ENCODE measurements at regions not wholly inside any gene's neighbourhood (a gene's known extent, or its start where the extent isn't known, plus 50 kb on each side); places are given as distances from the start of the nearest gene placed in this dataset.

DNA sequence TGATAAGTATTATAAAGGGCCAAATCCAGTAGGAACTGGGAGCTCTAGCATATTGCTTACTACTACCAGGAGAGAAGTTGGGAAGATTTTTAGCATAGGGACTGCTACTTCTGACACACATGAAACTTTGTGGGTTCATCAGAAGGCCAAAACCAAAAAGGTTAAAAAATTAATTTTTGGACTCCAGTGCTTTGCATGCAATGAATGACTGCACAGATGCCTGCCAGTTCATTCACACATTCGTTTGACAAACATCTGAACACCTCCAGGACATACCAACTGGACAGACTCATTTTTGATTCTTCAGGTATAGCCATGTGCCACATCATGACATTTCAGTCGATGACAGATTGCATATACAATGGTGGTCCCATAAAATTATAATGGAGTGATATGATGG lies 79.8 kb downstream of the MID1IP1 start:
- no peak overlapping the region for H2BK120ac ChIP-seq (ENCODE audit: low read depth, low read length)
- H3K79me2 ChIP-seq (ENCODE audit: control insufficient read depth, insufficient read depth, low read length) = no peaks in the 10 kb centered on the region
- H3K18ac ChIP-seq (ENCODE audit: low read length) = no peak overlapping the region
- H3K36me3 ChIP-seq (ENCODE audit: control insufficient read depth, insufficient read depth, low read length) = no peaks in the 10 kb centered on the region
- no peak overlapping the region for H3K4me2 ChIP-seq (ENCODE audit: low read length)
- no peak overlapping the region for H3K23ac ChIP-seq (ENCODE audit: low read length)
- no peak overlapping the region for H3K56ac ChIP-seq (ENCODE audit: low read length)
- H3K4me3 ChIP-seq (ENCODE audit: low read length) = no peak overlapping the region
- H4K8ac ChIP-seq (ENCODE audit: low read depth, low read length) = no peak overlapping the region
- H4K5ac ChIP-seq (ENCODE audit: low read length) = no peak overlapping the region
- H2BK5ac ChIP-seq (ENCODE audit: low read length) = no peak overlapping the region
- no peaks in the 10 kb centered on the region for H3K79me1 ChIP-seq (ENCODE audit: low read length)
- H3K4ac ChIP-seq (ENCODE audit: low read depth, low read length) = no peak overlapping the region
- WGBS (ENCODE audit: extremely low coverage, insufficient coverage, low lambda C conversion rate) = no CpG with 5 or more reads among the region's 2 CpGs
- no peaks in the 10 kb centered on the region for H3K4me1 ChIP-seq (ENCODE audit: control insufficient read depth, low read depth, low read length)
- no peak overlapping the region for H2BK15ac ChIP-seq (replicated peaks; ENCODE audit: low read depth)
- no peak overlapping the region for H3K27ac ChIP-seq (ENCODE audit: low read depth, low read length)
- no peak overlapping the region for H2AK5ac ChIP-seq (ENCODE audit: low read length)
- H3K9ac ChIP-seq (ENCODE audit: low read length) = no peak overlapping the region
- no peaks in the 10 kb centered on the region for H3K27me3 ChIP-seq (ENCODE audit: insufficient read depth, low read length, poor library complexity)
- no peak for DNase-seq

DNA sequence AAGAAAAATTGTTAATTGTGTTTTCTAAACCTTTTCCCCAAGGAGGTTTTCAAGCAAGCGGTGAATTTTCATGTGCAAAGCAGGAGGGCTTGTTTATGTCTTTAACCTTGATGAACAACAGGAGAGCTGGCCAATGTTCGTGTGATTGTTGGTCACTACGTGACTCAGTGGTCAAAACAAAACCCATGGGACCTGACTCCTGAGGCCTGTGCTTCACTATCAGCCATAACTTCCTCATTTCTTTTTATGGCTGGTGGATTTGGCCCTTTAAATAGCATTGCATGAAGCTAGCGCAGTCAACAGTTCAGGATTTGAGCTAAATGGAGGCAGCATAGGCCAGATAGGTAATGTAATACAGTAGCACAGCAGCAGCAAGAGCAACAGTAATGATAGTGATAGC lies 80.5 kb downstream of the MID1IP1 start:
- no CpG with 5 or more reads among the region's 4 CpGs for WGBS (ENCODE audit: extremely low coverage, insufficient coverage, low lambda C conversion rate)
- no peak for DNase-seq

DNA sequence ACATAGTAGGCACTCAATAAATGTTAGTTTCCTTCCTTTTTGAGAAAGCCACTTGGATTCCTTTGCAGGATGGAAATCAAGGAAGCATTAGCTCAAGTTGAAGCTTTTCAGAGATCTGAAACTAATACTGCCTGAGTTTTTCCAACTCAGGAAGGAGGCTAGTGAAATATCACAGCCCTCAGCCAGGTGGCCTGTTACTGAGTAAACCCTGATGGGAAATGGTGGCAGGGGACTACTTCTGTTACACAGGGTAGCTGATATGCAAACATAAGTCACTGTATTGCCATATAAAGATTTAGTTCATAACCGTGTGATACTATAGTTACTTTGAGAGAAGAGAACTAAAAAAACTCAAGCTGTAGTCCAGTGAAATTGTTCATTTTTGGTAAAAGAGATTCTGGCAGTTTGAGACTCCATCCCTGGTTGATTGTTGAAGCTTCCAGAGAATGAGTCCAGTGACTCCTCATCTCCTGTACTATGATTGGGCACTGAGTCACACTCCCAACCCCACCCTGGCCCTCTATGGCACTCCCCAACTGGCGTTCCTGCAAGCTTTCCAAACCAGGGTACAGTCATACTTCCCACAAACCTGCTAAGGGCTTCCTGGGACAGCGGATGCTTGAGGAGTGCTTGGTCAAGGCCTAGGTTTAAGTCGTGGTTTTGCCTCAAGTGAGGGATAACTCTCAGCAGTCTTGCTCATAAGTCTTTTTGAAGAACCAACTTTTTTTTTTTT lies 81.8 kb downstream of the MID1IP1 start:
- WGBS (ENCODE audit: extremely low coverage, insufficient coverage, low lambda C conversion rate) = no CpG with 5 or more reads among the region's 4 CpGs
- Histone ChIP-seq H3K4me1 (ENCODE audit: control insufficient read depth, low read depth, low read length) (no peaks in the 10 kb centered on the region), H3K18ac (ENCODE audit: low read length) (no peak overlapping the region), H3K4me3 (ENCODE audit: low read length) (no peak overlapping the region), H2BK5ac (ENCODE audit: low read length) (no peak overlapping the region), H3K23ac (ENCODE audit: low read length) (no peak overlapping the region), H3K4me2 (ENCODE audit: low read length) (no peak overlapping the region), H4K8ac (ENCODE audit: low read depth, low read length) (no peak overlapping the region), H3K79me2 (ENCODE audit: control insufficient read depth, insufficient read depth, low read length) (no peaks in the 10 kb centered on the region), H3K9ac (ENCODE audit: low read length) (no peak overlapping the region), H2BK15ac (replicated peaks; ENCODE audit: low read depth) (no peak overlapping the region), H3K4ac (ENCODE audit: low read depth, low read length) (peak overlapping the region; percentile 52), H2AK5ac (ENCODE audit: low read length) (no peak overlapping the region), H3K36me3 (ENCODE audit: control insufficient read depth, insufficient read depth, low read length) (no peaks in the 10 kb centered on the region), H3K79me1 (ENCODE audit: low read length) (no peaks in the 10 kb centered on the region), H3K27me3 (ENCODE audit: insufficient read depth, low read length, poor library complexity) (no peaks in the 10 kb centered on the region), H3K56ac (ENCODE audit: low read length) (no peak overlapping the region), H3K27ac (ENCODE audit: low read depth, low read length) (no peak overlapping the region), H2BK120ac (ENCODE audit: low read depth, low read length) (no peak overlapping the region), H4K5ac (ENCODE audit: low read length) (no peak overlapping the region)
- DNase-seq = no peak

More for the DNA sequence above, 80.5 kb downstream of the MID1IP1 start:
- no peaks in the 10 kb centered on the region for H3K79me2 ChIP-seq (ENCODE audit: control insufficient read depth, insufficient read depth, low read length)
- H3K4me3 ChIP-seq (ENCODE audit: low read length) = no peak overlapping the region
- no peak overlapping the region for H2AK5ac ChIP-seq (ENCODE audit: low read length)
- no peak overlapping the region for H2BK15ac ChIP-seq (replicated peaks; ENCODE audit: low read depth)
- H3K4ac ChIP-seq (ENCODE audit: low read depth, low read length) = no peak overlapping the region
- no peak overlapping the region for H3K56ac ChIP-seq (ENCODE audit: low read length)
- no peak overlapping the region for H3K4me2 ChIP-seq (ENCODE audit: low read length)
- no peak overlapping the region for H3K27ac ChIP-seq (ENCODE audit: low read depth, low read length)
- H3K18ac ChIP-seq (ENCODE audit: low read length) = no peak overlapping the region
- no peaks in the 10 kb centered on the region for H3K4me1 ChIP-seq (ENCODE audit: control insufficient read depth, low read depth, low read length)
- H3K23ac ChIP-seq (ENCODE audit: low read length) = no peak overlapping the region
- H4K5ac ChIP-seq (ENCODE audit: low read length) = no peak overlapping the region
- H2BK120ac ChIP-seq (ENCODE audit: low read depth, low read length) = no peak overlapping the region
- no peak overlapping the region for H4K8ac ChIP-seq (ENCODE audit: low read depth, low read length)
- no peaks in the 10 kb centered on the region for H3K79me1 ChIP-seq (ENCODE audit: low read length)
- H3K27me3 ChIP-seq (ENCODE audit: insufficient read depth, low read length, poor library complexity) = no peaks in the 10 kb centered on the region
- H3K9ac ChIP-seq (ENCODE audit: low read length) = no peak overlapping the region
- no peak overlapping the region for H2BK5ac ChIP-seq (ENCODE audit: low read length)
- H3K36me3 ChIP-seq (ENCODE audit: control insufficient read depth, insufficient read depth, low read length) = no peaks in the 10 kb centered on the region

DNA sequence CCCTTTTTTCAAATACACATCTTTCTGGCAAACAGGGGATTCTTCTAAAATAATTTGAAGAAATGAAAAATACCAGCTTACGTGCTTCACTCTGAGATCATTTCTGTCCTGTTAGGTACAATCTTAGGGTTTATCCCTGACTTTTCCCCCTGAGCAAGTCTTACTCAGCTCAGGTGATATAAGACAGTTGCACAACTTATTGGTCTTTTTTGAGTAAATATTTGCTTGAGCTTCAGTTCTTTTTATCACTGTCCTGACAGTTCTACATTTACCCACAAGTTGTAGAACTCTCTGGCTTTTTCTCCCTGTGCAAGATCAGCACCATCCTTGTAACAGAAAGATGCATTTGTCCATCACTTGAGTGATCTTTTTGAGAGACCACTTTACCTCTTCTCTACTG lies 84.9 kb downstream of the MID1IP1 start:
- Histone ChIP-seq H3K9ac (ENCODE audit: low read length) (no peak overlapping the region), H3K79me1 (ENCODE audit: low read length) (no peaks in the 10 kb centered on the region), H3K27me3 (ENCODE audit: insufficient read depth, low read length, poor library complexity) (no peaks in the 10 kb centered on the region), H3K23ac (ENCODE audit: low read length) (no peak overlapping the region), H2BK5ac (ENCODE audit: low read length) (no peak overlapping the region), H2AK5ac (ENCODE audit: low read length) (no peak overlapping the region), H3K27ac (ENCODE audit: low read depth, low read length) (no peak overlapping the region), H3K4ac (ENCODE audit: low read depth, low read length) (no peak overlapping the region), H2BK120ac (ENCODE audit: low read depth, low read length) (no peak overlapping the region), H3K79me2 (ENCODE audit: control insufficient read depth, insufficient read depth, low read length) (no peaks in the 10 kb centered on the region), H3K18ac (ENCODE audit: low read length) (no peak overlapping the region), H4K8ac (ENCODE audit: low read depth, low read length) (no peak overlapping the region), H3K36me3 (ENCODE audit: control insufficient read depth, insufficient read depth, low read length) (no peaks in the 10 kb centered on the region), H3K4me2 (ENCODE audit: low read length) (no peak overlapping the region), H3K56ac (ENCODE audit: low read length) (no peak overlapping the region), H4K5ac (ENCODE audit: low read length) (no peak overlapping the region), H3K4me1 (ENCODE audit: control insufficient read depth, low read depth, low read length) (no peaks in the 10 kb centered on the region), H3K4me3 (ENCODE audit: low read length) (no peak overlapping the region), H2BK15ac (replicated peaks; ENCODE audit: low read depth) (no peak overlapping the region)
- DNase-seq = no peak
- no CpG with 5 or more reads among the region's 1 CpG for WGBS (ENCODE audit: extremely low coverage, insufficient coverage, low lambda C conversion rate)

DNA sequence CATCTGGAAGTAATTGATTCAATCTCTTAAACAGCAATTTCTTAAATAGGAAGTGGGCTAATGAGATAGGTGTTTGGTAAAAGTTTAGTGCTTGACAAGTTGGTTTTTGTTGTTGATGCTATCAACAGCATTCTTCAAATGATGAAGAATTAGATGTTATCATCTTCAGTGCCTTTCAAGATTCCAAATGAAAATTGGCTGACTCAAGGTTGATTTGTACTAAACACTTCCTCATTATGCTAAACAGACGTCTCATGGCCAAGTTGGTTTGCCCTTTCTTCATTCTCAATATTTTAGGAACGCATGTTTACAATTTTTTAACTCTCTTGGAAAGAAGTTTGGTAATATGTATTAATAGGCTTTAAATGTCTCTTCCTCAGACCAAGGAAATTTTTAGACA lies 86.0 kb downstream of the MID1IP1 start:
- H2BK5ac ChIP-seq (ENCODE audit: low read length) = no peak overlapping the region
- no CpG with 5 or more reads among the region's 2 CpGs for WGBS (ENCODE audit: extremely low coverage, insufficient coverage, low lambda C conversion rate)
- no peak overlapping the region for H2BK15ac ChIP-seq (replicated peaks; ENCODE audit: low read depth)

DNA sequence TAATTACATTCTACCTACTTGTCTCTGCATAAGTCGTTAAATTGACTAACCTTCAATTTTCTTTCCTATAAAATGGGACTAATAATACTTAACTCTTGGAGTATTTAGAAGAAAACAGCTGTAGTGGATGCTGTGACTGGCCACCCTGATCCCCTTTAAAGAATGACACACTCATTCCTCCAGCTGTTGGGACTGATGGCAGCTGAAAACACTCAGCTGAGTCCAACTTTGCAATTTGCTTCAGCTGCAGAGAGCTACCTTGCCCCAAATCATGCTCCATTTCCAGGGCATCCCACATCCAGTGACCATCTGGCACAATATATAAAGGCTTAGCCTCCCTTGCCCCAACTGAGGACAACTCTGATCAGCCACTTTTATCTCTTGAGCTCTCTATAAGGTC lies 89.1 kb downstream of the MID1IP1 start:
- no peak for DNase-seq
- Histone ChIP-seq H3K79me2 (ENCODE audit: control insufficient read depth, insufficient read depth, low read length) (no peaks in the 10 kb centered on the region), H3K23ac (ENCODE audit: low read length) (no peak overlapping the region), H3K4me2 (ENCODE audit: low read length) (no peak overlapping the region), H3K79me1 (ENCODE audit: low read length) (no peaks in the 10 kb centered on the region), H3K4me3 (ENCODE audit: low read length) (no peak overlapping the region), H4K5ac (ENCODE audit: low read length) (no peak overlapping the region), H4K8ac (ENCODE audit: low read depth, low read length) (no peak overlapping the region), H3K4ac (ENCODE audit: low read depth, low read length) (no peak overlapping the region), H3K9ac (ENCODE audit: low read length) (no peak overlapping the region), H2BK5ac (ENCODE audit: low read length) (no peak overlapping the region), H3K27ac (ENCODE audit: low read depth, low read length) (no peak overlapping the region), H3K27me3 (ENCODE audit: insufficient read depth, low read length, poor library complexity) (no peaks in the 10 kb centered on the region), H3K18ac (ENCODE audit: low read length) (no peak overlapping the region), H2BK120ac (ENCODE audit: low read depth, low read length) (no peak overlapping the region), H3K36me3 (ENCODE audit: control insufficient read depth, insufficient read depth, low read length) (no peaks in the 10 kb centered on the region), H3K56ac (ENCODE audit: low read length) (no peak overlapping the region), H3K4me1 (ENCODE audit: control insufficient read depth, low read depth, low read length) (no peaks in the 10 kb centered on the region), H2BK15ac (replicated peaks; ENCODE audit: low read depth) (no peak overlapping the region), H2AK5ac (ENCODE audit: low read length) (no peak overlapping the region)
- WGBS (ENCODE audit: extremely low coverage, insufficient coverage, low lambda C conversion rate) = no CpG with 5 or more reads among the region's 1 CpG

More for the DNA sequence above, 86.0 kb downstream of the MID1IP1 start:
- H4K8ac ChIP-seq (ENCODE audit: low read depth, low read length) = no peak overlapping the region
- no peaks in the 10 kb centered on the region for H3K79me2 ChIP-seq (ENCODE audit: control insufficient read depth, insufficient read depth, low read length)
- no peaks in the 10 kb centered on the region for H3K36me3 ChIP-seq (ENCODE audit: control insufficient read depth, insufficient read depth, low read length)
- no peak overlapping the region for H3K56ac ChIP-seq (ENCODE audit: low read length)
- H2BK120ac ChIP-seq (ENCODE audit: low read depth, low read length) = no peak overlapping the region
- no peak overlapping the region for H3K23ac ChIP-seq (ENCODE audit: low read length)
- H2AK5ac ChIP-seq (ENCODE audit: low read length) = no peak overlapping the region
- no peak overlapping the region for H3K18ac ChIP-seq (ENCODE audit: low read length)
- H3K9ac ChIP-seq (ENCODE audit: low read length) = no peak overlapping the region
- H3K4me2 ChIP-seq (ENCODE audit: low read length) = no peak overlapping the region
- no peaks in the 10 kb centered on the region for H3K79me1 ChIP-seq (ENCODE audit: low read length)
- H4K5ac ChIP-seq (ENCODE audit: low read length) = no peak overlapping the region
- no peak overlapping the region for H3K4me3 ChIP-seq (ENCODE audit: low read length)
- no peaks in the 10 kb centered on the region for H3K4me1 ChIP-seq (ENCODE audit: control insufficient read depth, low read depth, low read length)
- H3K27ac ChIP-seq (ENCODE audit: low read depth, low read length) = no peak overlapping the region
- DNase-seq = no peak
- no peak overlapping the region for H3K4ac ChIP-seq (ENCODE audit: low read depth, low read length)
- no peaks in the 10 kb centered on the region for H3K27me3 ChIP-seq (ENCODE audit: insufficient read depth, low read length, poor library complexity)
